Neural cell (in vitro differentiated cells): ENCODE measurements at regions not wholly inside any gene's neighbourhood (a gene's known extent, or its start where the extent isn't known, plus 50 kb on each side); places are given as distances from the start of the nearest gene placed in this dataset.

Source experiments
- H2AFZ ChIP-seq: fragments of 200-600, 300-800 bp; sonication (generic), shearing (Covaris generic); 2 replicates; pipeline ENCODE4 v1.6.0; 2014; ENCODE audit warnings: low read depth, mild to moderate bottlenecking, antibody characterized with exemption, low read length, moderate library complexity
- H3F3A ChIP-seq: fragments of 200-600 bp; shearing (Covaris generic); 2 replicates; pipeline ENCODE4 v1.6.1; 2016; ENCODE audit warnings: mild to moderate bottlenecking, moderate library complexity, mixed read lengths, antibody characterized with exemption, low read length; ENCODE audit not compliant: insufficient read depth, poor library complexity, severe bottlenecking
- H3K27ac ChIP-seq: fragments of 200-600, 300-800 bp; sonication (generic), shearing (Covaris generic); 2 replicates; pipeline ENCODE4 v1.5.1; 2014; ENCODE audit warnings: mild to moderate bottlenecking, low read length, moderate library complexity
- H3K27me3 ChIP-seq: fragments of 300-800, 200-600 bp; sonication (generic), shearing (Covaris generic); 2 replicates; pipeline ENCODE4 v1.6.0; 2014; ENCODE audit warnings: mild to moderate bottlenecking, low read depth, low read length, moderate library complexity; ENCODE audit not compliant: insufficient read depth
- H3K36me3 ChIP-seq: fragments of 300-800, 200-600 bp; sonication (generic), shearing (Covaris generic); 2 replicates; pipeline ENCODE4 v1.5.1; 2014; ENCODE audit warnings: mild to moderate bottlenecking, antibody characterized with exemption, low read length, moderate library complexity; ENCODE audit not compliant: insufficient read depth
- H3K4me2 ChIP-seq: fragments of 300-800, 200-600 bp; sonication (generic), shearing (Covaris generic); 2 replicates; pipeline ENCODE4 v1.6.0; 2014; ENCODE audit warnings: mild to moderate bottlenecking, low read length
- H3K4me3 ChIP-seq: fragments of 300-800, 200-600 bp; sonication (generic), shearing (Covaris generic); 2 replicates; pipeline ENCODE4 v1.5.1; 2014; ENCODE audit warnings: mild to moderate bottlenecking, low read length, moderate library complexity
- H3K79me2 ChIP-seq: fragments of 200-600 bp; shearing (Covaris generic); replicated peaks from 2 replicates; pipeline ENCODE4 v1.6.0; 2014; ENCODE audit warnings: mild to moderate bottlenecking, low read length, moderate library complexity; ENCODE audit not compliant: insufficient read depth
- H3K9ac ChIP-seq: fragments of 300-800, 200-600 bp; sonication (generic), shearing (Covaris generic); 2 replicates; pipeline ENCODE4 v1.6.1; 2016; ENCODE audit warnings: mild to moderate bottlenecking, low read length, mixed read lengths
- H3K9me2 ChIP-seq: fragments of 200-600 bp; shearing (Covaris generic); 2 replicates; pipeline ENCODE4 v1.6.1; 2016; ENCODE audit warnings: mild to moderate bottlenecking, low read length, mixed read lengths; ENCODE audit not compliant: insufficient read depth
- H3K9me3 ChIP-seq: fragments of 200-600, 300-800 bp; sonication (generic), shearing (Covaris generic); 2 replicates; pipeline ENCODE4 v1.6.1; 2016; ENCODE audit warnings: mild to moderate bottlenecking, mixed run types, low read length, moderate library complexity, mixed read lengths
- H4K20me1 ChIP-seq: fragments of 200-600 bp; shearing (Covaris generic); 2 replicates; pipeline ENCODE4 v1.6.1; 2016; ENCODE audit warnings: mild to moderate bottlenecking, mixed run types; ENCODE audit not compliant: insufficient read depth
- CTCF ChIP-seq: fragments of 450-650 bp; IDR thresholded peaks from 2 replicates; pipeline ENCODE4 v1.5.1; 2014; ENCODE audit warnings: antibody characterized with exemption, mild to moderate bottlenecking, moderate library complexity; ENCODE audit not compliant: poor library complexity, severe bottlenecking
- EP300 ChIP-seq: fragments of 450-650 bp; conservative IDR thresholded peaks from 2 replicates; pipeline ENCODE4 v1.6.1; 2014; ENCODE audit warnings: antibody characterized with exemption, mild to moderate bottlenecking, moderate library complexity; ENCODE audit not compliant: poor library complexity, severe bottlenecking
- EZH2 ChIP-seq: fragments of 200-600, 300-800 bp; shearing (Covaris generic), sonication (generic); IDR thresholded peaks from 2 replicates; pipeline ENCODE4 v1.6.1; 2014; ENCODE audit warnings: antibody characterized with exemption, low read length, borderline replicate concordance, mild to moderate bottlenecking; ENCODE audit not compliant: insufficient read depth, poor library complexity, severe bottlenecking
- MXI1 ChIP-seq: fragments of 450-650 bp; conservative IDR thresholded peaks from 2 replicates; pipeline ENCODE4 v1.6.1; 2014; ENCODE audit warnings: antibody characterized with exemption, mild to moderate bottlenecking; ENCODE audit not compliant: poor library complexity, severe bottlenecking
- POLR2AphosphoS5 ChIP-seq: IDR thresholded peaks from 2 replicates; pipeline ENCODE4 v1.6.1; 2012
- RAD21 ChIP-seq: fragments of 450-650 bp; conservative IDR thresholded peaks from 2 replicates; pipeline ENCODE4 v1.6.1; 2014; ENCODE audit warnings: antibody characterized with exemption, mild to moderate bottlenecking, moderate library complexity
- REST ChIP-seq: IDR thresholded peaks from 2 replicates; pipeline ENCODE4 v1.6.1; 2012; ENCODE audit warnings: borderline replicate concordance
- SMC3 ChIP-seq: fragments of 450-650 bp; conservative IDR thresholded peaks from 2 replicates; pipeline ENCODE4 v1.6.1; 2014; ENCODE audit warnings: antibody characterized with exemption, mild to moderate bottlenecking, moderate library complexity; ENCODE audit not compliant: poor library complexity
- TAF1 ChIP-seq: IDR thresholded peaks from 2 replicates; pipeline ENCODE4 v1.6.1; 2012; ENCODE audit warnings: low read depth

- Histone ChIP-seq H3K9me2 (no peaks in the 10 kb centered on the region), H3K9ac (no peak overlapping the region), H4K20me1 (no peaks in the 10 kb centered on the region), H3K4me3 (no peak overlapping the region), H3F3A (no peaks in the 10 kb centered on the region), H3K9me3 (no peaks in the 10 kb centered on the region), H3K4me2 (no peak overlapping the region), H2AFZ (no peak overlapping the region), H3K79me2 (no peaks in the 10 kb centered on the region), H3K27ac (no peak overlapping the region), H3K27me3 (no peaks in the 10 kb centered on the region), H3K36me3 (no peaks in the 10 kb centered on the region)
- TF ChIP-seq CTCF, result no peak
- no peak for TF ChIP-seq REST
- TF ChIP-seq EP300, result no peak
- TF ChIP-seq SMC3, result no peak
- no peak for TF ChIP-seq POLR2AphosphoS5
- no peak for TF ChIP-seq EZH2
- no peak for TF ChIP-seq MXI1
- TF ChIP-seq TAF1, result no peak
- TF ChIP-seq RAD21, result no peak
Measured at GRCh38 chrX:149282909-149283308, 222.2 kb downstream of the IDS start.

GRCh38 chrX:149280011-149280410 is 225.1 kb downstream of the IDS start:
- Histone ChIP-seq H3K9me3 (no peaks in the 10 kb centered on the region), H3K27me3 (no peaks in the 10 kb centered on the region), H3K4me2 (no peak overlapping the region), H4K20me1 (no peaks in the 10 kb centered on the region), H3K4me3 (no peak overlapping the region), H3K27ac (no peak overlapping the region), H3K79me2 (no peaks in the 10 kb centered on the region), H3K9me2 (no peaks in the 10 kb centered on the region), H2AFZ (no peak overlapping the region), H3K9ac (no peak overlapping the region), H3K36me3 (no peaks in the 10 kb centered on the region), H3F3A (no peaks in the 10 kb centered on the region)
- TF ChIP-seq CTCF, result no peak
- no peak for TF ChIP-seq REST
- TF ChIP-seq RAD21, result no peak
- no peak for TF ChIP-seq MXI1
- no peak for TF ChIP-seq EZH2
- no peak for TF ChIP-seq SMC3
- TF ChIP-seq TAF1, result no peak
- TF ChIP-seq EP300, result no peak
- no peak for TF ChIP-seq POLR2AphosphoS5
